ENCODE measurements at regions not wholly inside any gene's neighbourhood (a gene's known extent, or its start where the extent isn't known, plus 50 kb on each side); places are given as distances from the start of the nearest gene placed in this dataset.

- no peak for TF ChIP-seq YY1 (IDR thresholded peaks at IDR 0.05; ENCODE audit: low read depth, low read length)
- no peak for TF ChIP-seq ZNF24 (IDR thresholded peaks at IDR 0.05)
- TF ChIP-seq, protein P1, sequence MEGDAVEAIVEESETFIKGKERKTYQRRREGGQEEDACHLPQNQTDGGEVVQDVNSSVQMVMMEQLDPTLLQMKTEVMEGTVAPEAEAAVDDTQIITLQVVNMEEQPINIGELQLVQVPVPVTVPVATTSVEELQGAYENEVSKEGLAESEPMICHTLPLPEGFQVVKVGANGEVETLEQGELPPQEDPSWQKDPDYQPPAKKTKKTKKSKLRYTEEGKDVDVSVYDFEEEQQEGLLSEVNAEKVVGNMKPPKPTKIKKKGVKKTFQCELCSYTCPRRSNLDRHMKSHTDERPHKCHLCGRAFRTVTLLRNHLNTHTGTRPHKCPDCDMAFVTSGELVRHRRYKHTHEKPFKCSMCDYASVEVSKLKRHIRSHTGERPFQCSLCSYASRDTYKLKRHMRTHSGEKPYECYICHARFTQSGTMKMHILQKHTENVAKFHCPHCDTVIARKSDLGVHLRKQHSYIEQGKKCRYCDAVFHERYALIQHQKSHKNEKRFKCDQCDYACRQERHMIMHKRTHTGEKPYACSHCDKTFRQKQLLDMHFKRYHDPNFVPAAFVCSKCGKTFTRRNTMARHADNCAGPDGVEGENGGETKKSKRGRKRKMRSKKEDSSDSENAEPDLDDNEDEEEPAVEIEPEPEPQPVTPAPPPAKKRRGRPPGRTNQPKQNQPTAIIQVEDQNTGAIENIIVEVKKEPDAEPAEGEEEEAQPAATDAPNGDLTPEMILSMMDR (IDR thresholded peaks at IDR 0.05 in 2 of 3, conservative IDR thresholded peaks at IDR 0.05 in 1 of 3; ENCODE audit: control insufficient read depth in 2 of 3, extremely low read depth in 1 of 3, insufficient read depth in 1 of 3, low read depth in 3 of 3, low read length in 3 of 3): no peak
- TF ChIP-seq POLR2A (IDR thresholded peaks at IDR 0.05; ENCODE audit: low read depth, low read length): no peak
- TF ChIP-seq SUZ12 (IDR thresholded peaks at IDR 0.05; ENCODE audit: unreplicated experiment): no peak
- no peak for TF ChIP-seq ZBTB40 (IDR thresholded peaks at IDR 0.05; ENCODE audit: borderline replicate concordance)
- TF ChIP-seq ESRRA (IDR thresholded peaks at IDR 0.05; ENCODE audit: low read length): no peak
- no peak for TF ChIP-seq ZNF274 (IDR thresholded peaks at IDR 0.05; ENCODE audit: insufficient read depth, insufficient read length)
- no peak for TF ChIP-seq MYB (IDR thresholded peaks at IDR 0.05; ENCODE audit: borderline replicate concordance, low read depth, low read length)
- no peak for TF ChIP-seq MAX (IDR thresholded peaks at IDR 0.05; ENCODE audit: low read depth, low read length)
- TF ChIP-seq NR2C1 (IDR thresholded peaks at IDR 0.05): no peak
- TF ChIP-seq HDGF (IDR thresholded peaks at IDR 0.05): no peak
- no peak for TF ChIP-seq NFIC (IDR thresholded peaks at IDR 0.05; ENCODE audit: low read depth, low read length)
- no peak for TF ChIP-seq PAX8 (IDR thresholded peaks at IDR 0.05)
These were observed 486.0 kb upstream of the LRRN3 start for GRCh38 chr7:110604885-110605284.
